GM13977 (cell line): ENCODE measurements at regions not wholly inside any gene's neighbourhood (a gene's known extent, or its start where the extent isn't known, plus 50 kb on each side); places are given as distances from the start of the nearest gene placed in this dataset.

Experiments
- DNase-seq: peaks from one replicate; pipeline ENCODE4 v3.0.0; 2012; ENCODE audit warnings: low spot score
- in situ Hi-C: fragments of 300-500 bp; cut with MboI; formaldehyde crosslinking; loops from one replicate; pipeline ENCODE4 v1.12.0; 2022; ENCODE audit warnings: low sequenced_read_pairs, low pct_unique_long_range_greater_than_20kb, mixed read lengths, inconsistent platforms; ENCODE audit not compliant: unreplicated experiment
- TF ChIP-seq, protein P1 (sequence below): IDR thresholded peaks from 2 replicates; pipeline ENCODE4 v1.5.1; 2012; ENCODE audit warnings: mild to moderate bottlenecking, control low read depth; ENCODE audit not compliant: insufficient read depth; ENCODE audit errors: extremely low read depth, missing control alignments

DNA sequence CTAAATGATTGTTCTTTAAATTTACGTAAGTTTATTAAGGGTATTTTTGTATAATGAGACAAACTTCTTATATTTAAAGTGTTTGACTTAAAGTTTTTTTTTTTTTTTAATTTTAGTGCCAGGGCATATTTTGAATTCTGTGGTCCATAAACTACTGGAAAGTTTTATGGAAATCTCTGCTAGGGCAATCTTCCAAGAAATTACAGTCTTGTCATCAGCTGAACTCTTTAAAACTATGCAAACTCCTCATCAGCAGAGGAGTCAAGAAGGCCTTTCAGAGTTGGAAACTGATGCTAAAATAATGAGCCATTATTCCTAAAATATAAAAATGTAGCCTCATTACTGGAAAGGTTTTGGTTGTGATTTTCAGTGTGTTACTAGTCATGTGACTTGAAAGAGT is 1201.9 kb downstream of the BRINP3 start:
- in situ Hi-C loops, result no loop called here
- TF ChIP-seq, protein P1, sequence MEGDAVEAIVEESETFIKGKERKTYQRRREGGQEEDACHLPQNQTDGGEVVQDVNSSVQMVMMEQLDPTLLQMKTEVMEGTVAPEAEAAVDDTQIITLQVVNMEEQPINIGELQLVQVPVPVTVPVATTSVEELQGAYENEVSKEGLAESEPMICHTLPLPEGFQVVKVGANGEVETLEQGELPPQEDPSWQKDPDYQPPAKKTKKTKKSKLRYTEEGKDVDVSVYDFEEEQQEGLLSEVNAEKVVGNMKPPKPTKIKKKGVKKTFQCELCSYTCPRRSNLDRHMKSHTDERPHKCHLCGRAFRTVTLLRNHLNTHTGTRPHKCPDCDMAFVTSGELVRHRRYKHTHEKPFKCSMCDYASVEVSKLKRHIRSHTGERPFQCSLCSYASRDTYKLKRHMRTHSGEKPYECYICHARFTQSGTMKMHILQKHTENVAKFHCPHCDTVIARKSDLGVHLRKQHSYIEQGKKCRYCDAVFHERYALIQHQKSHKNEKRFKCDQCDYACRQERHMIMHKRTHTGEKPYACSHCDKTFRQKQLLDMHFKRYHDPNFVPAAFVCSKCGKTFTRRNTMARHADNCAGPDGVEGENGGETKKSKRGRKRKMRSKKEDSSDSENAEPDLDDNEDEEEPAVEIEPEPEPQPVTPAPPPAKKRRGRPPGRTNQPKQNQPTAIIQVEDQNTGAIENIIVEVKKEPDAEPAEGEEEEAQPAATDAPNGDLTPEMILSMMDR, result no peak

DNA sequence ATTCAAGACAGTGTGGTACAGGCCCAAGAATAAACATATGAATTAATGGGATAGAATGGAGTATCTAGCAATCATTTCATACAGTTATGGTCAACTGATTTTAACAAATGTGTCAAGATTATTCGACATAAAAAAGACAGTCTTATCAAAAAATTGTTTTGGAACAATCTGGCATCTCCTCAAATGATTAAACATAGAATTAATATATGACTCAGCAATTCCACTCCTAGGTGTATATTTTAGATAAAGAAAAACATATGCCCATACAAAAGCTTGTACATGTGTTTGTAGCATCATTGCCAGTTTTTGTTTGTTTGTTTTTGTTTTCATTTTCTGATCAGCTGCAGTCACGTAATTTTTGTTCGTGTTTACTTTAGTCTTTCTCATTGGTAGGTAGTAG is 1188.3 kb downstream of the BRINP3 start:
- in situ Hi-C loops, result no loop called here
- TF ChIP-seq, protein P1, result no peak
- no peak for DNase-seq

More for the DNA sequence above, 1201.9 kb downstream of the BRINP3 start:
- DNase-seq, result no peak

DNA sequence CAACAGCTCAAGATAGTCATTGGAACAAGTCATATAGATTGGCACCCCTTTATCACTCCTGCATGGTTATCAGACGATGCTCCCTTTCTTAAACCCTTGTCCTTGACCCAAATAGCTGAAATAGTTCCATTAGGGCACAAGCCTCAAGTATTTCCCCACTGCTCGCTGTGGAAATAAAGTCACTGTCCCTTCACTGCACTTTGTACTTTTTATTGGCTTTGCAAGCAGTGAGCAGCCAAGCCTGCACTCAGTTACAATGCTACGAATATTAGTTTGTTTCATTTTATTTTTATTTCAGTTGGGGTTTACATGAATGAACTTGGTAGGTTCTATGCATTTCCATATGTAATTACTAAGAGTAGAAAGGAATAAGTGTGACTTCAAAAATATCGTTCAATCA is 1176.4 kb downstream of the BRINP3 start:
- in situ Hi-C loops, result no loop called here
- TF ChIP-seq, protein P1, result no peak
- DNase-seq, result no peak

GRCh38 chr1:189305279-189305678 is 1172.4 kb downstream of the BRINP3 start:
- DNase-seq, result no peak
- TF ChIP-seq, protein P1, result no peak
- in situ Hi-C loops, result no loop called here

GRCh38 chr1:189311915-189312314 is 1165.7 kb downstream of the BRINP3 start:
- no peak for DNase-seq
- in situ Hi-C loops, result no loop called here
- TF ChIP-seq, protein P1, result no peak

DNA sequence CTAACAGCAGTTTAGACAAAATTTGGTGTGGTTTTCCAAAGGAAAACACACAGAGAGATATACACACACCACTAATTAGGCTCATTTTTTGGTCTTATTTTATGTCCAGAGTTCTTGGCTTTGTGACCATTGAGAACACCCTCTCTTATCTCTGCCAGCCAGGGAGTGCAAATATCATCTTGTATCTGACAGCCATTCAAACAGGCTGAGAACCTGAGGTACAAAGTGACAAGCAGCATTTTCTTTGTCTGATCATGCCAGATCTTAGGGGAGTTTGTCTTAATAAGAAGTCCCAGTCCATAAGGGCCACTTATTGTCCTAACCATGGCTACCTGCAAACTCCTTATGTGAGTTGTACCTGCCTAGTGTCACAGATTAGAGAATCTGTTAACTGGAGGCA is 1165.2 kb downstream of the BRINP3 start:
- no peak for DNase-seq
- in situ Hi-C loops, result no loop called here
- TF ChIP-seq, protein P1, result no peak

- TF ChIP-seq, protein P1, result no peak
Measured at GRCh38 chr1:189313488-189313887, 1164.2 kb downstream of the BRINP3 start.

More at GRCh38 chr1:189313488-189313887, 1164.2 kb downstream of the BRINP3 start:
- in situ Hi-C loops, result no loop called here
- no peak for DNase-seq
